Activated CD8-positive, alpha-beta T cell treated with anti-CD3 and anti-CD28 coated beads for 36 hours (primary cell): ENCODE measurements at regions not wholly inside any gene's neighbourhood (a gene's known extent, or its start where the extent isn't known, plus 50 kb on each side); places are given as distances from the start of the nearest gene placed in this dataset.

Source experiments
- ATAC-seq: fragments of 200-7000 bp; cut with Tn5 transposase; one replicate; pipeline ENCODE4 v1.10.0; 2021; ENCODE audit warnings: mild to moderate bottlenecking, moderate library complexity
- CTCF ChIA-PET: fragments of 350-600 bp; sonication (Branson Sonifier 250); formaldehyde crosslinking; loops from one replicate; lab custom pipeline; 2021; ENCODE audit warnings: antibody characterized with exemption; lab: Charles Lee
- POLR2A ChIA-PET: fragments of 350-600 bp; sonication (Branson Sonifier 250); formaldehyde crosslinking; loops from one replicate; lab custom pipeline; 2021; ENCODE audit warnings: antibody characterized with exemption; lab: Charles Lee
- DNase-seq: peaks from one replicate; pipeline ENCODE4 v3.0.0-alpha.2; 2020
- H3K27ac Mint-ChIP-seq: one replicate; pipeline ENCODE4 v1.8.0; 2021; ENCODE audit warnings: mild to moderate bottlenecking, mixed read lengths
- H3K27me3 Mint-ChIP-seq: one replicate; pipeline ENCODE4 v1.8.0; 2021; ENCODE audit warnings: mixed read lengths
- H3K36me3 Mint-ChIP-seq: one replicate; pipeline ENCODE4 v1.8.0; 2021; ENCODE audit warnings: low read depth, mixed read lengths
- H3K4me1 Mint-ChIP-seq: one replicate; pipeline ENCODE4 v1.8.0; 2021; ENCODE audit warnings: low read depth, mixed read lengths
- H3K4me3 Mint-ChIP-seq: one replicate; pipeline ENCODE4 v1.8.0; 2021; ENCODE audit warnings: mild to moderate bottlenecking, moderate library complexity, mixed read lengths
- H3K9me3 Mint-ChIP-seq: one replicate; pipeline ENCODE4 v1.8.0; 2021; ENCODE audit warnings: mixed read lengths
- intact Hi-C: fragments of 100-400 bp; cut with micrococcal nuclease; formaldehyde crosslinking; loops from one replicate; pipeline ENCODE4 v1.10.0; 2022
- TF ChIP-seq, protein P1 (sequence below): fragments of 200-600 bp; IDR thresholded peaks from one replicate; pipeline ENCODE4 v1.8.0; 2022; ENCODE audit warnings: antibody characterized with exemption, mild to moderate bottlenecking

DNA sequence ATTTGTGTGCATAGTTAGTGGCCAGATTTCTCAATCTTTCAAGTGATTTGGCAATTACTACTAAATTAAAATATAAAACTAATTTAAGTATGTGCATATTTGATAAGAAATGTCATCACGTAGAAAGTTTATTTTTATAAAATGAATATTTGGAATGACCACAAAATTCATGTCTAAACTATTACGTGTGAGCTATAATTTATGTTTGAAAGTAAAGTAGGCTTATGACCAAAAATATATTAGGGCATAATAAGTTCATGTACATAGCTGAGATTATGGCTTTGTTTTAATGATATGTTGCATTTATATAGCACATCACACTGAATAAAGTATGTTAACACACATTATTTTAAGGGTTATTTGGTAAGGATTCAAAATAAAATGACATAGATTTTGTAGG is 1532.6 kb downstream of the C4orf33 start:
- TF ChIP-seq, protein P1, sequence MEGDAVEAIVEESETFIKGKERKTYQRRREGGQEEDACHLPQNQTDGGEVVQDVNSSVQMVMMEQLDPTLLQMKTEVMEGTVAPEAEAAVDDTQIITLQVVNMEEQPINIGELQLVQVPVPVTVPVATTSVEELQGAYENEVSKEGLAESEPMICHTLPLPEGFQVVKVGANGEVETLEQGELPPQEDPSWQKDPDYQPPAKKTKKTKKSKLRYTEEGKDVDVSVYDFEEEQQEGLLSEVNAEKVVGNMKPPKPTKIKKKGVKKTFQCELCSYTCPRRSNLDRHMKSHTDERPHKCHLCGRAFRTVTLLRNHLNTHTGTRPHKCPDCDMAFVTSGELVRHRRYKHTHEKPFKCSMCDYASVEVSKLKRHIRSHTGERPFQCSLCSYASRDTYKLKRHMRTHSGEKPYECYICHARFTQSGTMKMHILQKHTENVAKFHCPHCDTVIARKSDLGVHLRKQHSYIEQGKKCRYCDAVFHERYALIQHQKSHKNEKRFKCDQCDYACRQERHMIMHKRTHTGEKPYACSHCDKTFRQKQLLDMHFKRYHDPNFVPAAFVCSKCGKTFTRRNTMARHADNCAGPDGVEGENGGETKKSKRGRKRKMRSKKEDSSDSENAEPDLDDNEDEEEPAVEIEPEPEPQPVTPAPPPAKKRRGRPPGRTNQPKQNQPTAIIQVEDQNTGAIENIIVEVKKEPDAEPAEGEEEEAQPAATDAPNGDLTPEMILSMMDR, result no peak
- H3K36me3 Mint-ChIP-seq, result no peaks in the 10 kb centered on the region
- DNase-seq, result no peak
- no peaks in the 10 kb centered on the region for H3K9me3 Mint-ChIP-seq
- no peaks in the 10 kb centered on the region for H3K27me3 Mint-ChIP-seq
- H3K4me1 Mint-ChIP-seq, result no peaks in the 10 kb centered on the region
- ATAC-seq, result no peak
- intact Hi-C loops, result no loop called here
- CTCF ChIA-PET, result no interaction called here
- no peak overlapping the region for H3K27ac Mint-ChIP-seq
- H3K4me3 Mint-ChIP-seq, result no peak overlapping the region
- POLR2A ChIA-PET, result no interaction called here

DNA sequence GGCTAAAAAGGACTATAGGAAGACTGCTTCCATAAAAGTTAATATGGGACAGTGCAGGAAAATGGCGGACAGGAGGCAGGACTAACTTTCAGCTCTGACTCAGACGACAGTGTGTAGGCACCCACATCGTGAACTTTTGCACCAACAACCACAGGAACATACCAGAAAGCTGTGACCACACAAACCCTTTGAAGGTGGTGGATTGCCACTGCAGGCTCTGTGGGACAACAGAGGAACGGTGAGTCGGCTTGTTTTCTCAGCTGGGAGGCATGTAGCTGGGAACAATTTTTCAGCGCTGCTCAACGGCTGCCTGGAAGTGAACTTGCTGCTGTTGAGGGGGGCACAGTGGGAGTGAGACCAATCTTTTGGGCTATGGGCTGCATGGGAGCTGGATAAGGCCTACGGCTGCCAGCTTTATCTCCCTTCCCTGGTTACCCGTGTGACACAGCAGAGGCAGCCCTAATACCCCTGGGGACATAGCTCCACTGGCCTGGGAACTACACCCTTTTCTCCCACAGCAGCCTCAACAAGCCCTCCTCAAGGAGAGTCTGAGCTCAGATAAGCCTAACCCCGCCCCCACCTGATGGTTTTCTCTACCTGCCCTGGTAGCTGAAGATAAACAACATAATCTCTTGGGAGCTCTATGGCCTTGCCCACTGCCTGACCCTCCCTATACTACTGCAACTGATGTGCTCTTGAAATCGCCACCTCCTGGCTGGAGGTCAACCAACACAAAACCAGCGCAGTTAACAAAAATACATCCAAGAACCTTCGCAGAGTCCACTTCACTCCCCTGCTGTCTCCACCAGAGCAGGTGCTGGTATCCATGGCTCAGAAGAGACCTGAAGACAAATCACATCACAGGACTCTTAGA is 1537.0 kb downstream of the C4orf33 start:
- POLR2A ChIA-PET, result interaction anchor here (1.1 kb wide), 1 partner anchor 22 kb away, joined by 4 read pairs; no protein-coding TSS in a partner anchor
- H3K4me1 Mint-ChIP-seq, result no peaks in the 10 kb centered on the region
- CTCF ChIA-PET, result no interaction called here
- intact Hi-C loops, result no loop called here
- H3K36me3 Mint-ChIP-seq, result no peaks in the 10 kb centered on the region
- ATAC-seq, result no peak
- H3K4me3 Mint-ChIP-seq, result no peak overlapping the region
- DNase-seq, result no peak
- no peaks in the 10 kb centered on the region for H3K27me3 Mint-ChIP-seq
- TF ChIP-seq, protein P1, result no peak
- no peak overlapping the region for H3K27ac Mint-ChIP-seq
- H3K9me3 Mint-ChIP-seq, result peaks cover 6% of the 10 kb centered on the region

- intact Hi-C loops, result no loop called here
- TF ChIP-seq, protein P1, result no peak
- CTCF ChIA-PET, result no interaction called here
- Mint-ChIP-seq H3K27ac (no peak overlapping the region), H3K36me3 (no peaks in the 10 kb centered on the region), H3K4me1 (no peaks in the 10 kb centered on the region), H3K4me3 (no peak overlapping the region), H3K9me3 (peaks cover 6% of the 10 kb centered on the region), H3K27me3 (no peaks in the 10 kb centered on the region)
- no peak for DNase-seq
- no peak for ATAC-seq
- POLR2A ChIA-PET, result no interaction called here
Measured at GRCh38 chr4:130636486-130636885, 1540.5 kb downstream of the C4orf33 start.

DNA sequence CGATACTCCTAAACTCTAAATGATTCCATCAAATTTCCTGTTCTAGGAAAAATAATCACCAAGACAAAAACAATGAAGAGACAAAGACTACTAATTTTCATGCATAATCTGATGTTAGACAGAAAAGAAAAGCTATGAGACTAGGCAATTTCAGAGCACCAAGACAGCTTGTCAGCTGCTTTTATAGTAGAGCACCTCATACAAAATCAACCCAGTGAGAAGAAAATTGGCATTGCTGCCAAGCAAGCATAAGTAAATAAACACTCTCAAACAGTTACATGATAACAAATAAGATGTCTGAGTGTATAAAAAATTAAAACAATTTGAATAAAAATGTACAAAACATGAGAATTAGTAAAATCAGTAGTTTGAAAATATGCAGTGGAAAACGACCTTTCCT is 1544.6 kb downstream of the C4orf33 start:
- Mint-ChIP-seq H3K27ac (no peak overlapping the region), H3K4me3 (no peak overlapping the region), H3K9me3 (no peaks in the 10 kb centered on the region), H3K27me3 (no peaks in the 10 kb centered on the region), H3K4me1 (no peaks in the 10 kb centered on the region), H3K36me3 (no peaks in the 10 kb centered on the region)
- ATAC-seq (no peak), DNase-seq (no peak)
- ChIA-PET CTCF (no interaction called here), POLR2A (no interaction called here)
- TF ChIP-seq, protein P1, result no peak
- intact Hi-C loops, result no loop called here

- Mint-ChIP-seq H3K4me1 (no peaks in the 10 kb centered on the region), H3K27me3 (no peaks in the 10 kb centered on the region), H3K4me3 (no peak overlapping the region), H3K9me3 (peaks cover 11% of the 10 kb centered on the region), H3K27ac (no peak overlapping the region), H3K36me3 (no peaks in the 10 kb centered on the region)
- POLR2A ChIA-PET, result no interaction called here
- ATAC-seq (no peak), DNase-seq (no peak)
- intact Hi-C loops, result no loop called here
- TF ChIP-seq, protein P1, result no peak
- CTCF ChIA-PET, result no interaction called here
Measured at GRCh38 chr4:130646886-130647285, 1550.9 kb downstream of the C4orf33 start.
